K562 (cell line): ENCODE measurements at regions not wholly inside any gene's neighbourhood (a gene's known extent, or its start where the extent isn't known, plus 50 kb on each side); places are given as distances from the start of the nearest gene placed in this dataset.

Experiments
- ATAC-seq: fragments of 200-7000 bp; cut with Tn5 transposase; 3 replicates; pipeline ENCODE4 v1.9.1; 2020; ENCODE audit warnings: moderate library complexity
- BruUV-seq: library from RNA; stranded (reverse); fragments of 400-500 nt; replicated peaks from 2 replicates; lab custom pipeline; 2021; lab: Mats Ljungman, UMichigan
- CTCF ChIA-PET: fragments of 300-600 bp; formaldehyde crosslinking; extraction: SDS; loops from one replicate; lab custom pipeline; 2021; ENCODE audit warnings: low intra/inter-chr PET ratio; lab: Yijun Ruan, JAX
- POLR2A ChIA-PET: fragments of 300-600, 350-650 bp; sonication (Branson Sonifier 250); formaldehyde crosslinking; extraction: SDS; loops from one replicate; lab custom pipeline; 2021; ENCODE audit warnings: antibody characterized with exemption, inconsistent platforms; lab: Yijun Ruan, JAX
- DNase-seq, 4 experiments: peaks; one replicate each; pipeline versions ENCODE4 v3.0.0 to v3.0.0-alpha.2; 2011 to 2018; ENCODE audit warnings: low spot score in 3 of 4, mixed read lengths in 3 of 4; ENCODE audit errors: extremely low read depth in 1 of 4
- FAIRE-seq: peaks from 2 replicates; lab custom pipeline; 2011; peaks lifted over from hg19 to GRCh38; lab: Jason Lieb, UNC
- H2AFZ ChIP-seq: 2 replicates; pipeline ENCODE4 v1.6.0; 2011; ENCODE audit warnings: low read depth, low read length, control low read depth, inconsistent platforms
- H3K27ac ChIP-seq: fragments of 200-600 bp; 3 replicates; pipeline ENCODE4 v1.8.0; 2011; ENCODE audit warnings: low read depth, mild to moderate bottlenecking, control low read depth, inconsistent platforms, low read length, moderate library complexity, mixed read lengths; ENCODE audit errors: extremely low read depth
- H3K27me3 ChIP-seq, 2 experiments: fragments of 300-600 bp in 1 of 2; 2 replicates in 1 of 2; 3 replicates in 1 of 2; pipeline versions ENCODE4 v1.6.0 to v1.8.0; 2011; ENCODE audit warnings: inconsistent platforms in 2 of 2, low read length in 2 of 2, mild to moderate bottlenecking in 1 of 2, mixed read lengths in 1 of 2, moderate library complexity in 1 of 2; ENCODE audit not compliant: control insufficient read depth in 2 of 2, insufficient read depth in 2 of 2
- H3K36me3 ChIP-seq: fragments of 300-600 bp; 3 replicates; pipeline ENCODE4 v1.8.0; 2011; ENCODE audit warnings: mild to moderate bottlenecking, low read length, inconsistent platforms; ENCODE audit not compliant: control insufficient read depth, insufficient read depth
- H3K4me1 ChIP-seq, 2 experiments: fragments of 200-600 bp in 1 of 2; replicated peaks in 1 of 2; 2 replicates in 1 of 2; 3 replicates in 1 of 2; pipeline versions ENCODE4 v1.5.1 to v1.8.0; 2011; ENCODE audit warnings: inconsistent platforms in 2 of 2, low read length in 2 of 2, mild to moderate bottlenecking in 1 of 2, mixed read lengths in 1 of 2, moderate library complexity in 1 of 2; ENCODE audit not compliant: control insufficient read depth in 2 of 2, insufficient read depth in 2 of 2
- H3K4me2 ChIP-seq: 2 replicates; pipeline ENCODE4 v1.6.1; 2011; ENCODE audit warnings: low read length, control low read depth, inconsistent platforms, mixed read lengths; ENCODE audit not compliant: insufficient read depth
- H3K4me3 ChIP-seq: fragments of 200-600 bp; sonication (generic), shearing (Covaris generic); 2 replicates; pipeline ENCODE4 v1.5.1; 2016; ENCODE audit warnings: control low read depth, inconsistent platforms
- H3K79me2 ChIP-seq: fragments of 200-600 bp; 3 replicates; pipeline ENCODE4 v1.8.0; 2011; ENCODE audit warnings: low read length, inconsistent platforms; ENCODE audit not compliant: control insufficient read depth, insufficient read depth
- H3K9ac ChIP-seq, 2 experiments: 2 replicates each; pipeline versions ENCODE4 v1.6.0 to v1.6.1; 2011; ENCODE audit warnings: low read depth in 2 of 2, low read length in 2 of 2, control low read depth in 1 of 2, inconsistent platforms in 1 of 2, mild to moderate bottlenecking in 1 of 2, mixed read lengths in 1 of 2; ENCODE audit not compliant: insufficient read depth in 1 of 2
- H3K9me1 ChIP-seq: one replicate; pipeline ENCODE4 v1.6.0; 2011; ENCODE audit warnings: inconsistent platforms, mild to moderate bottlenecking, low read length, moderate library complexity; ENCODE audit not compliant: control insufficient read depth, insufficient read depth
- H3K9me3 ChIP-seq: replicated peaks from 2 replicates; pipeline ENCODE4 v1.5.1; 2011; ENCODE audit warnings: low read depth, low read length, inconsistent platforms; ENCODE audit not compliant: control insufficient read depth, insufficient read depth
- H4K20me1 ChIP-seq: replicated peaks from 2 replicates; pipeline ENCODE4 v1.6.1; 2011; ENCODE audit warnings: low read length, inconsistent platforms, mixed read lengths; ENCODE audit not compliant: control insufficient read depth, insufficient read depth
- EP400 ChIP-seq: fragments of 450-650 bp; IDR thresholded peaks from 2 replicates; pipeline ENCODE4 v1.6.1; 2017; ENCODE audit warnings: antibody characterized with exemption, mild to moderate bottlenecking, moderate library complexity
- ETV5 ChIP-seq: sonication (generic); formaldehyde crosslinking; IDR thresholded peaks from 2 replicates; pipeline ENCODE4 v1.4.0; 2020; ENCODE audit warnings: low read depth, mild to moderate bottlenecking, missing genetic modification reagents
- FOXJ3 ChIP-seq: sonication (generic); formaldehyde crosslinking; IDR thresholded peaks from 2 replicates; pipeline ENCODE4 v1.4.0; 2020; ENCODE audit warnings: mild to moderate bottlenecking, missing genetic modification reagents
- HMGN3 ChIP-seq: IDR thresholded peaks from 2 replicates; pipeline ENCODE4 v1.6.1; 2011; ENCODE audit warnings: borderline replicate concordance, low read depth, mild to moderate bottlenecking, mixed read lengths, low read length; ENCODE audit not compliant: insufficient read length; ENCODE audit errors: extremely low read depth
- POLR2AphosphoS5 ChIP-seq: IDR thresholded peaks from 2 replicates; pipeline ENCODE4 v1.6.1; 2011; ENCODE audit warnings: mild to moderate bottlenecking, low read depth, low read length, moderate library complexity; ENCODE audit not compliant: control insufficient read depth, insufficient read depth
- PURB ChIP-seq: sonication (generic); formaldehyde crosslinking; IDR thresholded peaks from 2 replicates; pipeline ENCODE4 v1.9.0; 2021; ENCODE audit warnings: low read depth, mild to moderate bottlenecking, missing genetic modification reagents
- WGBS: fragments of 100-300 bp; shearing (Covaris generic); methylation state at CpG from one replicate; pipeline ENCODE4 v1.1.6; 2016; ENCODE audit warnings: low coverage, mixed read lengths; ENCODE audit not compliant: insufficient coverage; ENCODE audit errors: missing lambda C conversion rate; 5-methylcytosine and 5-hydroxymethylcytosine counted together
- in situ Hi-C: fragments of 300-500 bp; cut with MboI; formaldehyde crosslinking; loops from 4 replicates; pipeline ENCODE4 v1.15.0; 2018; ENCODE audit warnings: inconsistent platforms, mixed read lengths
- intact Hi-C: fragments of 100-400 bp; cut with micrococcal nuclease; formaldehyde crosslinking; loops from 2 replicates; pipeline ENCODE4 v1.14.2; 2022
- TF ChIP-seq, protein P1 (sequence below): IDR thresholded peaks from 2 replicates; pipeline ENCODE4 v1.6.1; 2016; ENCODE audit warnings: missing genetic modification characterization, missing compliant biosample characterization
- TF ChIP-seq, protein P2 (sequence below): fragments of 250-450 bp; sonication (Bioruptor Pico); IDR thresholded peaks from 2 replicates; pipeline ENCODE4 v1.8.0; 2021; ENCODE audit warnings: moderate library complexity, mild to moderate bottlenecking, inconsistent platforms

DNA sequence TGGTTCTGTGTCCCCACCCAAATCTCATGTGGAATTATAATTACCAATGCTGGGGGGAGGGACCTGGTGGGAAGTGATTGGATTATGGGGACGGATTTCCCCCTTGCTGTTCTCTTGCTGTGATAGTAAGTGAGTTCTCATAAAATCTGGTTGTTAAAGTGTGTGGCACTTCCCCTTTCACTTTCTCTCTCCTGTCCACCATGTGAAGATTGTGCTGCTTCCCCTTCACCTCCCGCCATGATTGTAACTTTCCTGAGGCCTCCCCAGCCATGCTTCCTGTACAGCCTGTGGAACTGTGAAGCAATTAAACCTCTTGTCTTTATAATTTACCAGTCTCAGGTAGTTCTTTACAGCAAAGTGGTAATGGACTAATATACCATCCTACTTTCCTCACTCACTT, 289.6 kb downstream of the EFHB start:
- POLR2A ChIA-PET: no interaction called here
- Histone ChIP-seq H3K4me2 (no peak overlapping the region), H3K9me3 (no peaks in the 10 kb centered on the region)

DNA sequence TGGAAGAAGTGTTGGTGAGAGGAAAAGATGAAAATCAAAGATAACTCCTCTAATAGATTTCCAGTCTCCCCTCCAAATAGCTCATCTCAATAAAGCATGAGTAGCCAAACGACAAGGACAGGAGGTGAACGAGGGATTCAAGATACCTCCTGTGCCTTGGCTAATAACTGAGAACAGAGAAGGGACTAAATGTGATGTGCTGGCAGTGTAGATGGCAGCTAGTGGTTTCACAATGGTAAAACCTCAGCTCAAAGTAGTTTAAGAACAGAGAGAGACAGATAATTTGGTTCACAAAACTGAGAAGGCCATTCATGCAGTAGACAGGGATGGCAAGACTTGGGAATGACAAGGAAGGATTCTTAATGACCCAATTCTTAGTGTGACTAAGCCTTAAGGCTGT, 292.6 kb downstream of the EFHB start:
- Histone ChIP-seq H3K27ac (no peak overlapping the region), H4K20me1 (no peaks in the 10 kb centered on the region), H3K27me3 (no peaks in the 10 kb centered on the region), H3K9ac (no peak overlapping the region), H3K79me2 (no peaks in the 10 kb centered on the region), H3K4me2 (no peak overlapping the region), H3K36me3 (no peaks in the 10 kb centered on the region), H3K9me3 (no peaks in the 10 kb centered on the region), H3K9me1 (no peaks in the 10 kb centered on the region), H3K4me1 (no peaks in the 10 kb centered on the region), H3K4me3 (no peak overlapping the region), H2AFZ (no peak overlapping the region)
- ATAC-seq: no peak
- ChIA-PET POLR2A (no interaction called here), CTCF (no interaction called here)
- TF ChIP-seq POLR2AphosphoS5: no peak
- TF ChIP-seq, protein P1, sequence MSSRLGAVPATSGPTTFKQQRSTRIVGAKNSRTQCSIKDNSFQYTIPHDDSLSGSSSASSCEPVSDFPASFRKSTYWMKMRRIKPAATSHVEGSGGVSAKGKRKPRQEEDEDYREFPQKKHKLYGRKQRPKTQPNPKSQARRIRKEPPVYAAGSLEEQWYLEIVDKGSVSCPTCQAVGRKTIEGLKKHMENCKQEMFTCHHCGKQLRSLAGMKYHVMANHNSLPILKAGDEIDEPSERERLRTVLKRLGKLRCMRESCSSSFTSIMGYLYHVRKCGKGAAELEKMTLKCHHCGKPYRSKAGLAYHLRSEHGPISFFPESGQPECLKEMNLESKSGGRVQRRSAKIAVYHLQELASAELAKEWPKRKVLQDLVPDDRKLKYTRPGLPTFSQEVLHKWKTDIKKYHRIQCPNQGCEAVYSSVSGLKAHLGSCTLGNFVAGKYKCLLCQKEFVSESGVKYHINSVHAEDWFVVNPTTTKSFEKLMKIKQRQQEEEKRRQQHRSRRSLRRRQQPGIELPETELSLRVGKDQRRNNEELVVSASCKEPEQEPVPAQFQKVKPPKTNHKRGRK (tag): no peak
- in situ Hi-C loops: no loop called here
- no peak for DNase-seq
- intact Hi-C loops: no loop called here
- WGBS: 0% methylated on average over 2 of the region's 2 CpGs
- no TSS peak for BruUV-seq
- FAIRE-seq: no peak

More for the DNA sequence above, 289.6 kb downstream of the EFHB start:
- H3K27ac ChIP-seq: no peak overlapping the region
- H2AFZ ChIP-seq: no peak overlapping the region
- no peaks in the 10 kb centered on the region for H4K20me1 ChIP-seq
- no peaks in the 10 kb centered on the region for H3K79me2 ChIP-seq
- in situ Hi-C loops: no loop called here
- BruUV-seq: no TSS peak
- DNase-seq (no peak), ATAC-seq (no peak), FAIRE-seq (no peak)
- H3K27me3 ChIP-seq: no peaks in the 10 kb centered on the region
- intact Hi-C loops: no loop called here
- H3K4me3 ChIP-seq: no peak overlapping the region
- H3K9me1 ChIP-seq: no peaks in the 10 kb centered on the region
- no peak for TF ChIP-seq PURB (CRISPR knock-in tag)
- TF ChIP-seq EP400: no peak
- TF ChIP-seq, protein P2, sequence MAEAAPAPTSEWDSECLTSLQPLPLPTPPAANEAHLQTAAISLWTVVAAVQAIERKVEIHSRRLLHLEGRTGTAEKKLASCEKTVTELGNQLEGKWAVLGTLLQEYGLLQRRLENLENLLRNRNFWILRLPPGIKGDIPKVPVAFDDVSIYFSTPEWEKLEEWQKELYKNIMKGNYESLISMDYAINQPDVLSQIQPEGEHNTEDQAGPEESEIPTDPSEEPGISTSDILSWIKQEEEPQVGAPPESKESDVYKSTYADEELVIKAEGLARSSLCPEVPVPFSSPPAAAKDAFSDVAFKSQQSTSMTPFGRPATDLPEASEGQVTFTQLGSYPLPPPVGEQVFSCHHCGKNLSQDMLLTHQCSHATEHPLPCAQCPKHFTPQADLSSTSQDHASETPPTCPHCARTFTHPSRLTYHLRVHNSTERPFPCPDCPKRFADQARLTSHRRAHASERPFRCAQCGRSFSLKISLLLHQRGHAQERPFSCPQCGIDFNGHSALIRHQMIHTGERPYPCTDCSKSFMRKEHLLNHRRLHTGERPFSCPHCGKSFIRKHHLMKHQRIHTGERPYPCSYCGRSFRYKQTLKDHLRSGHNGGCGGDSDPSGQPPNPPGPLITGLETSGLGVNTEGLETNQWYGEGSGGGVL (CRISPR knock-in tag): no peak
- TF ChIP-seq HMGN3: no peak
- TF ChIP-seq FOXJ3: no peak
- TF ChIP-seq ETV5 (CRISPR knock-in tag): no peak
- no peak overlapping the region for H3K9ac ChIP-seq
- CTCF ChIA-PET: no interaction called here
- no peaks in the 10 kb centered on the region for H3K36me3 ChIP-seq
- 6% methylated on average over 2 of the region's 2 CpGs for WGBS
- H3K4me1 ChIP-seq: no peaks in the 10 kb centered on the region
